T-helper 1 cell treated with Interleukin-12 subunit alpha and Interleukin-12 subunit beta and Interleukin-4 antibody, amounts not matched to agents 30 μg/mL and 1 μg/mL, for 36 hours (primary cell): ENCODE measurements at regions not wholly inside any gene's neighbourhood (a gene's known extent, or its start where the extent isn't known, plus 50 kb on each side); places are given as distances from the start of the nearest gene placed in this dataset.

ENCODE experiments used
- H3K27ac Mint-ChIP-seq: one replicate; pipeline ENCODE4 v1.8.0; 2021; ENCODE audit warnings: mild to moderate bottlenecking, mixed read lengths
- H3K27me3 Mint-ChIP-seq: one replicate; pipeline ENCODE4 v1.8.0; 2021; ENCODE audit warnings: low read depth, mixed read lengths
- H3K36me3 Mint-ChIP-seq: one replicate; pipeline ENCODE4 v1.8.0; 2021; ENCODE audit warnings: low read depth, mixed read lengths
- H3K4me1 Mint-ChIP-seq: one replicate; pipeline ENCODE4 v1.8.0; 2021; ENCODE audit warnings: low read depth, mixed read lengths
- H3K4me3 Mint-ChIP-seq: one replicate; pipeline ENCODE4 v1.8.0; 2021; ENCODE audit warnings: mild to moderate bottlenecking, moderate library complexity, mixed read lengths
- H3K9me3 Mint-ChIP-seq: one replicate; pipeline ENCODE4 v1.8.0; 2021; ENCODE audit warnings: mixed read lengths

- H3K27ac Mint-ChIP-seq, result no peak overlapping the region
These were observed 2315.4 kb upstream of the AGA start for GRCh38 chr4:179757641-179758040.

GRCh38 chr4:179762840-179763239 is 2320.6 kb upstream of the AGA start:
- no peaks in the 10 kb centered on the region for H3K27me3 Mint-ChIP-seq
- no peaks in the 10 kb centered on the region for H3K4me1 Mint-ChIP-seq
- H3K27ac Mint-ChIP-seq, result no peak overlapping the region
- H3K36me3 Mint-ChIP-seq, result no peaks in the 10 kb centered on the region
- H3K9me3 Mint-ChIP-seq, result peaks cover 11% of the 10 kb centered on the region
- H3K4me3 Mint-ChIP-seq, result no peak overlapping the region

More at GRCh38 chr4:179757641-179758040, 2315.4 kb upstream of the AGA start:
- Mint-ChIP-seq H3K4me3 (no peak overlapping the region), H3K4me1 (no peaks in the 10 kb centered on the region), H3K36me3 (no peaks in the 10 kb centered on the region), H3K27me3 (no peaks in the 10 kb centered on the region), H3K9me3 (peaks cover 10% of the 10 kb centered on the region)

GRCh38 chr4:179766938-179767337 is 2324.7 kb upstream of the AGA start:
- Mint-ChIP-seq H3K27ac (no peak overlapping the region), H3K27me3 (no peaks in the 10 kb centered on the region), H3K4me1 (no peaks in the 10 kb centered on the region), H3K9me3 (peaks cover 8% of the 10 kb centered on the region), H3K4me3 (no peak overlapping the region), H3K36me3 (no peaks in the 10 kb centered on the region)

- H3K27me3 Mint-ChIP-seq, result no peaks in the 10 kb centered on the region
- no peak overlapping the region for H3K27ac Mint-ChIP-seq
- no peak overlapping the region for H3K4me3 Mint-ChIP-seq
- no peaks in the 10 kb centered on the region for H3K4me1 Mint-ChIP-seq
- H3K36me3 Mint-ChIP-seq, result no peaks in the 10 kb centered on the region
- peaks cover 4% of the 10 kb centered on the region for H3K9me3 Mint-ChIP-seq
These were observed 2326.8 kb upstream of the AGA start for GRCh38 chr4:179768996-179769395.

- H3K9me3 Mint-ChIP-seq, result peaks cover 6% of the 10 kb centered on the region
These were observed 2355.5 kb upstream of the AGA start for GRCh38 chr4:179797738-179798137.

GRCh38 chr4:179803857-179804256 is 2361.6 kb upstream of the AGA start:
- H3K9me3 Mint-ChIP-seq, result peaks cover 16% of the 10 kb centered on the region
- H3K27ac Mint-ChIP-seq, result no peak overlapping the region
- no peaks in the 10 kb centered on the region for H3K27me3 Mint-ChIP-seq
- no peak overlapping the region for H3K4me3 Mint-ChIP-seq
- H3K36me3 Mint-ChIP-seq, result no peaks in the 10 kb centered on the region
- H3K4me1 Mint-ChIP-seq, result no peaks in the 10 kb centered on the region

More at GRCh38 chr4:179797738-179798137, 2355.5 kb upstream of the AGA start:
- H3K36me3 Mint-ChIP-seq, result no peaks in the 10 kb centered on the region
- H3K4me3 Mint-ChIP-seq, result no peak overlapping the region
- no peak overlapping the region for H3K27ac Mint-ChIP-seq
- no peaks in the 10 kb centered on the region for H3K27me3 Mint-ChIP-seq
- no peaks in the 10 kb centered on the region for H3K4me1 Mint-ChIP-seq

- H3K27ac Mint-ChIP-seq, result no peak overlapping the region
- H3K4me3 Mint-ChIP-seq, result no peak overlapping the region
- H3K27me3 Mint-ChIP-seq, result no peaks in the 10 kb centered on the region
- no peaks in the 10 kb centered on the region for H3K4me1 Mint-ChIP-seq
- peaks cover 16% of the 10 kb centered on the region for H3K9me3 Mint-ChIP-seq
- H3K36me3 Mint-ChIP-seq, result no peaks in the 10 kb centered on the region
These were observed 2362.2 kb upstream of the AGA start for GRCh38 chr4:179804440-179804839.

GRCh38 chr4:179817317-179817716 is 2375.1 kb upstream of the AGA start:
- Mint-ChIP-seq H3K9me3 (peaks cover 3% of the 10 kb centered on the region), H3K4me1 (no peaks in the 10 kb centered on the region), H3K36me3 (no peaks in the 10 kb centered on the region), H3K4me3 (no peak overlapping the region), H3K27me3 (no peaks in the 10 kb centered on the region), H3K27ac (no peak overlapping the region)

GRCh38 chr4:179823342-179823741 is 2381.1 kb upstream of the AGA start:
- H3K27ac Mint-ChIP-seq, result no peak overlapping the region
- no peaks in the 10 kb centered on the region for H3K4me1 Mint-ChIP-seq
- no peaks in the 10 kb centered on the region for H3K36me3 Mint-ChIP-seq
- peaks cover 8% of the 10 kb centered on the region for H3K9me3 Mint-ChIP-seq
- H3K27me3 Mint-ChIP-seq, result no peaks in the 10 kb centered on the region
- H3K4me3 Mint-ChIP-seq, result no peak overlapping the region

- Mint-ChIP-seq H3K9me3 (peaks cover 9% of the 10 kb centered on the region), H3K4me3 (no peak overlapping the region), H3K4me1 (no peaks in the 10 kb centered on the region), H3K36me3 (no peaks in the 10 kb centered on the region), H3K27ac (no peak overlapping the region), H3K27me3 (no peaks in the 10 kb centered on the region)
These were observed 2389.0 kb upstream of the AGA start for GRCh38 chr4:179831274-179831673.

- Mint-ChIP-seq H3K4me1 (no peaks in the 10 kb centered on the region), H3K9me3 (peaks cover 23% of the 10 kb centered on the region), H3K27ac (no peak overlapping the region), H3K27me3 (no peaks in the 10 kb centered on the region), H3K4me3 (no peak overlapping the region), H3K36me3 (no peaks in the 10 kb centered on the region)
These were observed 2394.2 kb upstream of the AGA start for GRCh38 chr4:179836179-179837075.

- Mint-ChIP-seq H3K9me3 (peaks cover 13% of the 10 kb centered on the region), H3K4me3 (no peak overlapping the region), H3K4me1 (no peaks in the 10 kb centered on the region), H3K27me3 (no peaks in the 10 kb centered on the region), H3K36me3 (no peaks in the 10 kb centered on the region), H3K27ac (no peak overlapping the region)
These were observed 2399.8 kb upstream of the TENM3 start for GRCh38 chr4:179843370-179843769.

- H3K9me3 Mint-ChIP-seq, result no peaks in the 10 kb centered on the region
- H3K36me3 Mint-ChIP-seq, result no peaks in the 10 kb centered on the region
- no peak overlapping the region for H3K27ac Mint-ChIP-seq
- H3K27me3 Mint-ChIP-seq, result no peaks in the 10 kb centered on the region
- H3K4me1 Mint-ChIP-seq, result no peaks in the 10 kb centered on the region
- H3K4me3 Mint-ChIP-seq, result no peak overlapping the region
These were observed 2387.7 kb upstream of the TENM3 start for GRCh38 chr4:179855469-179855868.

- no peaks in the 10 kb centered on the region for H3K36me3 Mint-ChIP-seq
These were observed 2385.0 kb upstream of the TENM3 start for GRCh38 chr4:179858221-179858620.

GRCh38 chr4:179867300-179867878 is 2375.8 kb upstream of the TENM3 start:
- no peaks in the 10 kb centered on the region for H3K4me1 Mint-ChIP-seq

More at GRCh38 chr4:179858221-179858620, 2385.0 kb upstream of the TENM3 start:
- H3K4me1 Mint-ChIP-seq, result no peaks in the 10 kb centered on the region
- no peaks in the 10 kb centered on the region for H3K27me3 Mint-ChIP-seq
- H3K27ac Mint-ChIP-seq, result no peak overlapping the region
- H3K9me3 Mint-ChIP-seq, result no peaks in the 10 kb centered on the region
- no peak overlapping the region for H3K4me3 Mint-ChIP-seq

More at GRCh38 chr4:179867300-179867878, 2375.8 kb upstream of the TENM3 start:
- H3K27ac Mint-ChIP-seq, result no peak overlapping the region
- no peaks in the 10 kb centered on the region for H3K27me3 Mint-ChIP-seq
- H3K9me3 Mint-ChIP-seq, result no peaks in the 10 kb centered on the region
- no peak overlapping the region for H3K4me3 Mint-ChIP-seq
- H3K36me3 Mint-ChIP-seq, result no peaks in the 10 kb centered on the region
